Ishikawa (cell line): ENCODE measurements at regions not wholly inside any gene's neighbourhood (a gene's known extent, or its start where the extent isn't known, plus 50 kb on each side); places are given as distances from the start of the nearest gene placed in this dataset.

Experiments used
- CEBPB ChIP-seq: IDR thresholded peaks from 2 replicates; pipeline ENCODE4 v1.6.1; 2012
- CREB1 ChIP-seq: IDR thresholded peaks from 2 replicates; pipeline ENCODE4 v1.6.1; 2012; ENCODE audit warnings: low read depth
- EGR1 ChIP-seq: IDR thresholded peaks from 2 replicates; pipeline ENCODE4 v1.6.1; 2012
- EP300 ChIP-seq: IDR thresholded peaks from 2 replicates; pipeline ENCODE4 v1.6.1; 2012; ENCODE audit warnings: borderline replicate concordance
- FOXM1 ChIP-seq: IDR thresholded peaks from 2 replicates; pipeline ENCODE4 v1.6.1; 2012; ENCODE audit warnings: low read depth, borderline replicate concordance
- MAX ChIP-seq: IDR thresholded peaks from 2 replicates; pipeline ENCODE4 v1.6.1; 2012
- NFIC ChIP-seq: IDR thresholded peaks from 2 replicates; pipeline ENCODE4 v1.6.1; 2012
- RAD21 ChIP-seq: IDR thresholded peaks from 2 replicates; pipeline ENCODE4 v1.6.1; 2012; ENCODE audit warnings: low read depth
- REST ChIP-seq: IDR thresholded peaks from 2 replicates; pipeline ENCODE4 v1.6.1; 2012; ENCODE audit warnings: low read depth, mild to moderate bottlenecking
- TAF1 ChIP-seq: IDR thresholded peaks from 2 replicates; pipeline ENCODE4 v1.6.1; 2012; ENCODE audit warnings: low read depth, mild to moderate bottlenecking
- TCF12 ChIP-seq: IDR thresholded peaks from 2 replicates; pipeline ENCODE4 v1.6.1; 2012; ENCODE audit warnings: low read depth
- TEAD4 ChIP-seq: IDR thresholded peaks from 2 replicates; pipeline ENCODE4 v1.6.1; 2012
- USF1 ChIP-seq: IDR thresholded peaks from 2 replicates; pipeline ENCODE4 v1.6.1; 2012
- YY1 ChIP-seq: IDR thresholded peaks from 2 replicates; pipeline ENCODE4 v1.6.1; 2012; ENCODE audit warnings: low read depth
- ZBTB7A ChIP-seq: IDR thresholded peaks from 2 replicates; pipeline ENCODE4 v1.6.1; 2012; ENCODE audit warnings: low read depth

DNA sequence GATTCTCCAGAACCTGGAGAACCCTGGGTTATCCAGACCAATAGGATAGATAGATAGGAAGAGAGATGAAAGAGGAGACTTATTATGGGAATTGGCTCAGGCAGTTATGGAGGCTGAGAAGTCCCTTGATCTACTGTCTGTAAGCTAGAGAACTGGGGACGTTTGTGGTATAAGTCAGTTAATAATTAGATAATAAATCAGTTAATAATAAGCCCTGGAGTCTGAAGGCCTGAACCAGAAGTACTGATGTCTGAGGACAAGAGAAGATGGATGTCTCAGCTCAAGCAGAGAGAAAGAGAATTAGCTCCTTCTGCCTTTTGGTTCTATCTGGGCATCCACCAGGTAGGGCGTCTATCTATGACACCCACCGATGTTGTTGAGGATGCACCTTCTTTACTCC, 72.9 kb upstream of the SLC22A23 start:
- no peak for TF ChIP-seq USF1
- no peak for TF ChIP-seq TEAD4
- no peak for TF ChIP-seq TAF1
- TF ChIP-seq TCF12 = no peak
- no peak for TF ChIP-seq CREB1
- TF ChIP-seq REST = no peak
- no peak for TF ChIP-seq ZBTB7A
- TF ChIP-seq CEBPB = no peak

- TF ChIP-seq REST = no peak
- no peak for TF ChIP-seq RAD21
- no peak for TF ChIP-seq USF1
Observed at GRCh38 chr6:3529232-3529631, 72.4 kb upstream of the SLC22A23 start.

GRCh38 chr6:3527651-3527977, 70.8 kb upstream of the SLC22A23 start:
- TF ChIP-seq TEAD4 = no peak
- TF ChIP-seq TAF1 = no peak
- TF ChIP-seq CREB1 = no peak
- 0 out of 2 replicates have a peak, but pooled peaks have one; percentile 11 for TF ChIP-seq NFIC
- TF ChIP-seq RAD21 = no peak

GRCh38 chr6:3526962-3527650, 70.3 kb upstream of the SLC22A23 start:
- TF ChIP-seq ZBTB7A (no peak), CREB1 (no peak), TAF1 (no peak), CEBPB (no peak), RAD21 (no peak), EP300 (no peak), YY1 (no peak), EGR1 (no peak), TCF12 (no peak), REST (no peak)

DNA sequence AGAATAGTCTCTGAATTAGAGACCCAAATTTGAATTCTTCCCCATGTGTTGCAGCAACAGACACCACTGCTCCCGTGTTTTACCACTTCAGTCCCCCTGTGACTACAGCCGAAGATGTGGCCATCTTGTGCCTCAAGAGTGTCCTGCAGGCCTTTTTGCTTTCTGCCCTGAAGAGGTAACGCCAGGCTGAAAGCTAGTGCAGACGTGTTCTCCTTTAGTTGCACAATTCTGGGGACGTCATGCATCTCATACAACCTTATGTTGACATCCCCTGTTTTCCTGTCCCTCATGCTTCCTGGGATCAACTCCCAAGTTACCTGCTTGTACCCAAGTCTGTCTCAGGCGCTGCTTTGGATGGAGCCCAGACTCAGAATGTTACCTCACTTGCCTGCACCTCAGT, 69.1 kb upstream of the SLC22A23 start:
- TF ChIP-seq RAD21 (no peak), YY1 (no peak), EP300 (no peak), ZBTB7A (no peak), USF1 (no peak), TCF12 (no peak), MAX (no peak), CREB1 (no peak), FOXM1 (no peak), TEAD4 (no peak), CEBPB (no peak), NFIC (no peak), TAF1 (no peak), REST (no peak), EGR1 (no peak)
